AG09319 (cell line): ENCODE measurements at regions not wholly inside any gene's neighbourhood (a gene's known extent, or its start where the extent isn't known, plus 50 kb on each side); places are given as distances from the start of the nearest gene placed in this dataset.

Experiments
- DNase-seq: peaks from one replicate; pipeline ENCODE4 v3.0.0-alpha.2; 2010; ENCODE audit warnings: low read depth; ENCODE audit errors: extremely low read depth
- CTCF ChIP-seq: IDR thresholded peaks from 2 replicates; pipeline ENCODE4 v1.5.1; 2011; ENCODE audit warnings: low read depth, mild to moderate bottlenecking, inconsistent platforms, low read length, moderate library complexity

- DNase-seq, result no peak
- TF ChIP-seq CTCF, result no peak
These were observed 228.5 kb downstream of the ATP23 start for GRCh38 chr12:58169826-58170225.

GRCh38 chr12:58171914-58172313 lies 230.5 kb downstream of the ATP23 start:
- TF ChIP-seq CTCF, result no peak

GRCh38 chr12:58172433-58173073 lies 231.2 kb downstream of the ATP23 start:
- no peak for TF ChIP-seq CTCF
- no peak for DNase-seq

More at GRCh38 chr12:58171914-58172313, 230.5 kb downstream of the ATP23 start:
- peak; percentile 5 for DNase-seq

GRCh38 chr12:58174316-58174715 lies 232.9 kb downstream of the ATP23 start:
- DNase-seq, result no peak
- no peak for TF ChIP-seq CTCF

GRCh38 chr12:58176296-58176869 lies 235.0 kb downstream of the ATP23 start:
- TF ChIP-seq CTCF, result peak; percentile 28
- no peak for DNase-seq

GRCh38 chr12:58177366-58177765 lies 236.0 kb downstream of the ATP23 start:
- TF ChIP-seq CTCF, result no peak
- DNase-seq, result no peak

GRCh38 chr12:58184212-58184611 lies 242.8 kb downstream of the ATP23 start:
- TF ChIP-seq CTCF, result no peak
- no peak for DNase-seq
